ENCODE measurements at regions not wholly inside any gene's neighbourhood (a gene's known extent, or its start where the extent isn't known, plus 50 kb on each side); places are given as distances from the start of the nearest gene placed in this dataset.

- peaks cover 0 to 81% (median 76%) of the 10 kb centered on the region in 4 donors for H3K4me1 ChIP-seq
- H3K36me3 ChIP-seq: no peaks in the 10 kb centered on the region
- H3K27me3 ChIP-seq: no peaks in the 10 kb centered on the region
- WGBS, 2 donors: 9 to 12% methylated on average over 13 of the region's 13 CpGs
- peak overlapping the region; percentile 91 to 97 (median 96) for H3K27ac ChIP-seq
- no peaks in the 10 kb centered on the region for H3K9me3 ChIP-seq
- H3K4me3 ChIP-seq: peak overlapping the region; percentile 21 to 50 (median 42)
- no peak for TF ChIP-seq POLR2A (IDR thresholded peaks at IDR 0.05)
- no peak for TF ChIP-seq EP300 (IDR thresholded peaks at IDR 0.05)
- no peak for TF ChIP-seq POLR2AphosphoS5 (IDR thresholded peaks at IDR 0.05)
- TF ChIP-seq CTCF (IDR thresholded peaks at IDR 0.05): no peak
- DNase-seq: no peak
- intact Hi-C loops (cut with DNase I): loop anchor here (1.0 to 5.0 kb wide), 3 partner anchors 36 to 142 kb away; partner anchors contain the start of gene CIPC
Measured at GRCh38 chr14:76955575-76956315, 72.8 kb downstream of the IRF2BPL start.

- no peak for DNase-seq
- Histone ChIP-seq H3K4me3 (no peak overlapping the region), H3K36me3 (no peaks in the 10 kb centered on the region), H3K27me3 (no peaks in the 10 kb centered on the region), H3K9me3 (no peaks in the 10 kb centered on the region), H3K27ac (peak overlapping the region; percentile 91 to 97 (median 96)), H3K4me1 (peaks cover 0 to 84% (median 80%) of the 10 kb centered on the region in 4 donors)
- WGBS, 2 donors: 73 to 81% methylated on average over 5 of the region's 5 CpGs
- TF ChIP-seq CTCF (IDR thresholded peaks at IDR 0.05) (no peak), POLR2A (IDR thresholded peaks at IDR 0.05) (no peak), POLR2AphosphoS5 (IDR thresholded peaks at IDR 0.05) (no peak), EP300 (IDR thresholded peaks at IDR 0.05) (no peak)
- intact Hi-C loops (cut with DNase I): loop anchor here (5.0 kb wide), 2 partner anchors 88 to 143 kb away; partner anchors contain the start of gene CIPC
Measured at GRCh38 chr14:76954394-76955190, 73.9 kb downstream of the IRF2BPL start.

GRCh38 chr14:76953311-76953945 is 75.1 kb downstream of the IRF2BPL start:
- peak overlapping the region in 3 of 4 donors; percentile 26 to 37 (median 36) for H3K4me3 ChIP-seq
- H3K27me3 ChIP-seq: no peaks in the 10 kb centered on the region
- WGBS, 2 donors: 12 to 26% methylated on average over 10 of the region's 10 CpGs
- peak overlapping the region; percentile 91 to 97 (median 96) for H3K27ac ChIP-seq
- peaks cover 0 to 78% (median 72%) of the 10 kb centered on the region in 4 donors for H3K4me1 ChIP-seq
- no peak for TF ChIP-seq EP300 (IDR thresholded peaks at IDR 0.05)
- TF ChIP-seq CTCF (IDR thresholded peaks at IDR 0.05): no peak
- peak in 3 of 4 donors; percentile 42 to 64 (median 63) for TF ChIP-seq POLR2AphosphoS5 (IDR thresholded peaks at IDR 0.05)
- TF ChIP-seq POLR2A (IDR thresholded peaks at IDR 0.05): no peak
- intact Hi-C loops (cut with DNase I): no loop called here
- peak; percentile 90 for DNase-seq
- H3K36me3 ChIP-seq: no peaks in the 10 kb centered on the region
- H3K9me3 ChIP-seq: no peaks in the 10 kb centered on the region

- no peaks in the 10 kb centered on the region for H3K36me3 ChIP-seq
- no peaks in the 10 kb centered on the region for H3K9me3 ChIP-seq
- H3K27ac ChIP-seq: peak overlapping the region; percentile 41 to 97 (median 72)
- no peaks in the 10 kb centered on the region for H3K27me3 ChIP-seq
- H3K4me3 ChIP-seq: no peak overlapping the region
- WGBS, 2 donors: 75 to 85% methylated on average over 8 of the region's 8 CpGs
- DNase-seq: no peak
- peaks cover 3 to 78% (median 69%) of the 10 kb centered on the region in 4 donors for H3K4me1 ChIP-seq
- TF ChIP-seq EP300 (IDR thresholded peaks at IDR 0.05) (no peak), CTCF (IDR thresholded peaks at IDR 0.05) (no peak), POLR2A (IDR thresholded peaks at IDR 0.05) (no peak), POLR2AphosphoS5 (IDR thresholded peaks at IDR 0.05) (no peak)
- intact Hi-C loops (cut with DNase I): no loop called here
Measured at GRCh38 chr14:76951166-76951565, 77.3 kb downstream of the IRF2BPL start.
